H9 (cell line): ENCODE measurements at regions not wholly inside any gene's neighbourhood (a gene's known extent, or its start where the extent isn't known, plus 50 kb on each side); places are given as distances from the start of the nearest gene placed in this dataset.

Source experiments
- DNase-seq: peaks from one replicate; pipeline ENCODE4 v3.0.0-alpha.2; 2017
- H2AFZ ChIP-seq: one replicate; pipeline ENCODE4 v1.6.1; 2013; ENCODE audit warnings: mild to moderate bottlenecking, low read length, control low read depth, moderate library complexity
- H2AK5ac ChIP-seq: 2 replicates; pipeline ENCODE4 v1.6.1; 2013; ENCODE audit warnings: low read length, control low read depth, mixed read lengths; ENCODE audit not compliant: insufficient read length
- H2BK120ac ChIP-seq: one replicate; pipeline ENCODE4 v1.6.1; 2013; ENCODE audit warnings: low read depth, mild to moderate bottlenecking, low read length, control low read depth, inconsistent platforms; ENCODE audit not compliant: poor library complexity, severe bottlenecking
- H2BK12ac ChIP-seq: 2 replicates; pipeline ENCODE4 v1.6.1; 2013; ENCODE audit warnings: low read length, control low read depth, mixed read lengths, low read depth; ENCODE audit not compliant: insufficient read length
- H2BK15ac ChIP-seq: 2 replicates; pipeline ENCODE4 v1.6.1; 2013; ENCODE audit warnings: low read depth, low read length, control low read depth
- H2BK20ac ChIP-seq: one replicate; pipeline ENCODE4 v1.6.1; 2013; ENCODE audit warnings: low read depth, mild to moderate bottlenecking, low read length, control low read depth, inconsistent platforms; ENCODE audit not compliant: poor library complexity, severe bottlenecking
- H2BK5ac ChIP-seq: 2 replicates; pipeline ENCODE4 v1.6.1; 2013; ENCODE audit warnings: low read length, control low read depth, mixed read lengths; ENCODE audit not compliant: insufficient read length
- H3K14ac ChIP-seq: 2 replicates; pipeline ENCODE4 v1.6.1; 2013; ENCODE audit warnings: low read length, control low read depth; ENCODE audit not compliant: insufficient read depth
- H3K18ac ChIP-seq: 2 replicates; pipeline ENCODE4 v1.6.1; 2013; ENCODE audit warnings: low read depth, mild to moderate bottlenecking, mixed read lengths, low read length, control low read depth; ENCODE audit not compliant: insufficient read length
- H3K23ac ChIP-seq: 2 replicates; pipeline ENCODE4 v1.6.1; 2013; ENCODE audit warnings: low read length, control low read depth, mixed read lengths, low read depth; ENCODE audit not compliant: insufficient read length
- H3K23me2 ChIP-seq: 2 replicates; pipeline ENCODE4 v1.6.1; 2013; ENCODE audit warnings: low read depth, mild to moderate bottlenecking, mixed read lengths, low read length, control low read depth; ENCODE audit not compliant: insufficient read length, poor library complexity, severe bottlenecking
- H3K27ac ChIP-seq: 2 replicates; pipeline ENCODE4 v1.5.1; 2013; ENCODE audit warnings: low read length, control low read depth, mixed read lengths, low read depth; ENCODE audit not compliant: insufficient read length
- H3K27me3 ChIP-seq: 2 replicates; pipeline ENCODE4 v1.6.1; 2013; ENCODE audit warnings: low read length, control low read depth, inconsistent platforms; ENCODE audit not compliant: insufficient read depth
- H3K4ac ChIP-seq: 2 replicates; pipeline ENCODE4 v1.6.1; 2013; ENCODE audit warnings: low read depth, mild to moderate bottlenecking, control low read depth, inconsistent platforms, low read length, moderate library complexity
- H3K4me1 ChIP-seq: 2 replicates; pipeline ENCODE4 v1.6.1; 2013; ENCODE audit warnings: low read length, control low read depth, inconsistent platforms; ENCODE audit not compliant: insufficient read depth
- H3K4me2 ChIP-seq: 2 replicates; pipeline ENCODE4 v1.6.1; 2013; ENCODE audit warnings: low read length, control low read depth, mixed read lengths; ENCODE audit not compliant: insufficient read length, insufficient read depth
- H3K56ac ChIP-seq: 2 replicates; pipeline ENCODE4 v1.6.1; 2013; ENCODE audit warnings: low read depth, mild to moderate bottlenecking, mixed read lengths, low read length, control low read depth; ENCODE audit not compliant: insufficient read length
- H3K79me1 ChIP-seq: 2 replicates; pipeline ENCODE4 v1.6.1; 2013; ENCODE audit warnings: low read depth, mild to moderate bottlenecking, moderate library complexity, low read length, control low read depth, inconsistent platforms; ENCODE audit not compliant: insufficient read depth, poor library complexity, severe bottlenecking
- H3K79me2 ChIP-seq: 2 replicates; pipeline ENCODE4 v1.6.1; 2013; ENCODE audit warnings: low read length, control low read depth, inconsistent platforms; ENCODE audit not compliant: insufficient read depth
- H3K9ac ChIP-seq: 2 replicates; pipeline ENCODE4 v1.6.1; 2013; ENCODE audit warnings: low read length, control low read depth, mixed read lengths; ENCODE audit not compliant: insufficient read length; ENCODE audit errors: extremely low read depth
- H3K9me3 ChIP-seq: one replicate; pipeline ENCODE4 v1.6.1; 2013; ENCODE audit warnings: low read depth, low read length, inconsistent platforms; ENCODE audit not compliant: control insufficient read depth
- H3T11ph ChIP-seq: one replicate; pipeline ENCODE4 v1.6.1; 2013; ENCODE audit warnings: mild to moderate bottlenecking, low read length, control low read depth, inconsistent platforms
- H4K20me1 ChIP-seq: one replicate; pipeline ENCODE4 v1.6.1; 2013; ENCODE audit not compliant: control insufficient read depth, insufficient read length, insufficient read depth
- H4K5ac ChIP-seq: 2 replicates; pipeline ENCODE4 v1.6.1; 2013; ENCODE audit warnings: low read depth, mild to moderate bottlenecking, mixed read lengths, low read length, control low read depth; ENCODE audit not compliant: insufficient read length
- H4K8ac ChIP-seq: replicated peaks from 2 replicates; pipeline ENCODE4 v1.6.1; 2013; ENCODE audit warnings: low read length, control low read depth, mixed read lengths, low read depth; ENCODE audit not compliant: insufficient read length
- H4K91ac ChIP-seq: 2 replicates; pipeline ENCODE4 v1.6.1; 2013; ENCODE audit warnings: low read depth, mild to moderate bottlenecking, moderate library complexity, mixed read lengths, low read length, control low read depth; ENCODE audit not compliant: insufficient read length
- H3K27ac Mint-ChIP-seq, 3 experiments: 2 replicates in 2 of 3; 3 replicates in 1 of 3; pipeline ENCODE4 v1.8.0; 2020 to 2021; ENCODE audit warnings: mixed read lengths in 3 of 3, mild to moderate bottlenecking in 1 of 3, moderate library complexity in 1 of 3
- H3K27me3 Mint-ChIP-seq: 2 replicates; pipeline ENCODE4 v1.8.0; 2021; ENCODE audit warnings: low read depth, mild to moderate bottlenecking, moderate library complexity, mixed read lengths
- H3K36me3 Mint-ChIP-seq, 3 experiments: 2 replicates in 2 of 3; 3 replicates in 1 of 3; pipeline ENCODE4 v1.8.0; 2020 to 2021; ENCODE audit warnings: low read depth in 3 of 3, mixed read lengths in 3 of 3; ENCODE audit not compliant: insufficient read depth in 1 of 3
- H3K4me1 Mint-ChIP-seq, 2 experiments: 2 replicates each; pipeline ENCODE4 v1.8.0; 2020; ENCODE audit warnings: mixed read lengths in 2 of 2
- H3K4me3 Mint-ChIP-seq, 2 experiments: 2 replicates in 1 of 2; 3 replicates in 1 of 2; pipeline ENCODE4 v1.8.0; 2020 to 2021; ENCODE audit warnings: mild to moderate bottlenecking in 2 of 2, mixed read lengths in 2 of 2, moderate library complexity in 1 of 2
- H3K9me3 Mint-ChIP-seq, 2 experiments: 2 replicates in 1 of 2; 3 replicates in 1 of 2; pipeline ENCODE4 v1.8.0; 2020; ENCODE audit warnings: mild to moderate bottlenecking in 2 of 2, mixed read lengths in 2 of 2, moderate library complexity in 1 of 2
- CTCF ChIP-seq: fragments of 200-600 bp; sonication (generic); conservative IDR thresholded peaks from 3 replicates; pipeline ENCODE4 v1.8.0; 2021; ENCODE audit warnings: antibody characterized with exemption, mild to moderate bottlenecking
- WGBS: extraction: QIAGEN DNeasy Blood & Tissue Kit; methylation state at CpG from one replicate; pipeline ENCODE4 v1.1.7; 2013; ENCODE audit warnings: missing lambda C conversion rate, low lambda C conversion rate, mixed read lengths; ENCODE audit not compliant: insufficient read length; ENCODE audit errors: extremely low coverage; 5-methylcytosine and 5-hydroxymethylcytosine counted together

- H3K4me1 ChIP-seq = no peaks in the 10 kb centered on the region; the same call in 1 of the 2 replicates
- peaks cover 13 to 21% of the 10 kb centered on the region in 2 experiments for H3K4me1 Mint-ChIP-seq
- no peak for DNase-seq
- no peak overlapping the region for H2BK12ac ChIP-seq
- no peak overlapping the region for H3K4me3 Mint-ChIP-seq
- no peaks in the 10 kb centered on the region for H3K9me3 ChIP-seq
- H4K20me1 ChIP-seq = no peaks in the 10 kb centered on the region
- H3K27me3 Mint-ChIP-seq = no peaks in the 10 kb centered on the region
- H3K36me3 Mint-ChIP-seq = no peaks in the 10 kb centered on the region
- no CpG with 5 or more reads among the region's 11 CpGs for WGBS
- no peak overlapping the region for H3K18ac ChIP-seq
- H3K23ac ChIP-seq = no peak overlapping the region
- H3K27ac ChIP-seq = no peak overlapping the region
- no peaks in the 10 kb centered on the region for H3K79me1 ChIP-seq
- H3K27me3 ChIP-seq = no peaks in the 10 kb centered on the region
- no peaks in the 10 kb centered on the region for H3K9me3 Mint-ChIP-seq
- H4K91ac ChIP-seq = no peak overlapping the region
- H2BK120ac ChIP-seq = no peak overlapping the region
- no peak overlapping the region for H2AK5ac ChIP-seq
- no peaks in the 10 kb centered on the region for H3K23me2 ChIP-seq
- no peak overlapping the region for H4K5ac ChIP-seq
- no peak overlapping the region for H3K27ac Mint-ChIP-seq
- no peak overlapping the region for H3K9ac ChIP-seq
- TF ChIP-seq CTCF = no peak
- no peak overlapping the region for H3K14ac ChIP-seq
- H2AFZ ChIP-seq = no peak overlapping the region
- no peak overlapping the region for H2BK15ac ChIP-seq
- no peak overlapping the region for H3K4me2 ChIP-seq
- no peak overlapping the region for H3K56ac ChIP-seq
- no peak overlapping the region for H3K4ac ChIP-seq
- no peaks in the 10 kb centered on the region for H3K79me2 ChIP-seq
- no peak overlapping the region for H4K8ac ChIP-seq
- no peak overlapping the region for H2BK5ac ChIP-seq
- no peak overlapping the region for H2BK20ac ChIP-seq
- H3T11ph ChIP-seq = no peak overlapping the region
Observed at GRCh38 chr15:38651328-38652038, 86.9 kb upstream of the RASGRP1 start.
